Uterus (tissue), 3 donors: ENCODE measurements at regions not wholly inside any gene's neighbourhood (a gene's known extent, or its start where the extent isn't known, plus 50 kb on each side); places are given as distances from the start of the nearest gene placed in this dataset.

ENCODE experiments used
- DNase-seq, 2 donors: peaks; one replicate each; pipeline ENCODE4 v3.0.0-alpha.2; 2019 to 2020
- H3K27ac ChIP-seq, 2 donors: fragments of 200-600 bp; sonication (generic); 1 replicate in 1 of 2; 2 replicates in 1 of 2; pipeline ENCODE4 v1.5.1; 2016 to 2018
- H3K27me3 ChIP-seq, 2 donors: fragments of 200-600 bp; sonication (generic); one replicate each; pipeline ENCODE4 v1.5.1; 2018 to 2019; ENCODE audit warnings: control low read depth in 1 of 2
- H3K36me3 ChIP-seq, 2 donors: fragments of 200-600 bp; sonication (generic); one replicate each; pipeline ENCODE4 v1.5.1; 2019; ENCODE audit warnings: control low read depth in 1 of 2
- H3K4me1 ChIP-seq, 2 donors: fragments of 200-600 bp; sonication (generic); one replicate each; pipeline ENCODE4 v1.5.1; 2018 to 2019; ENCODE audit warnings: control low read depth in 1 of 2
- H3K4me3 ChIP-seq, 2 donors: fragments of 200-600 bp; sonication (generic); 1 replicate in 1 of 2; 2 replicates in 1 of 2; pipeline ENCODE4 v1.5.1; 2018 to 2019; ENCODE audit warnings: mild to moderate bottlenecking in 1 of 2
- H3K9me3 ChIP-seq, 2 donors: fragments of 200-600 bp; sonication (generic); one replicate each; pipeline ENCODE4 v1.5.1; 2019; ENCODE audit warnings: control low read depth in 1 of 2
- CTCF ChIP-seq, 4 experiments: fragments of 200-600 bp in 2 of 4; fragments of 450-650 bp in 2 of 4; sonication (generic) in 2 of 4; IDR thresholded peaks; one replicate each; pipeline ENCODE4 v1.5.1; 2016 to 2019; ENCODE audit warnings: antibody characterized with exemption in 4 of 4, mild to moderate bottlenecking in 2 of 4, moderate library complexity in 1 of 4
- POLR2A ChIP-seq, 2 donors: fragments of 450-650 bp; IDR thresholded peaks; one replicate each; pipeline ENCODE4 v1.6.1; 2016; ENCODE audit warnings: antibody characterized with exemption in 2 of 2, mild to moderate bottlenecking in 1 of 2, moderate library complexity in 1 of 2
- intact Hi-C: fragments of 100-400 bp; cut with DNase I; formaldehyde crosslinking; loops from one replicate; pipeline ENCODE4 v1.15.1; 2023; ENCODE audit warnings: low total_unique reads
- donor health status: DM: yes; HTN: yes; CAD: no.

GRCh38 chr1:106502659-106503058 is 553.8 kb upstream of the PRMT6 start:
- no peak overlapping the region for H3K4me3 ChIP-seq
- TF ChIP-seq POLR2A (IDR thresholded peaks at IDR 0.05) (no peak), CTCF (IDR thresholded peaks at IDR 0.05) (no peak)
- DNase-seq: no peak
- no peaks in the 10 kb centered on the region for H3K27me3 ChIP-seq
- no peaks in the 10 kb centered on the region for H3K36me3 ChIP-seq
- H3K27ac ChIP-seq: no peak overlapping the region
- H3K4me1 ChIP-seq: no peaks in the 10 kb centered on the region
- intact Hi-C loops: no loop called here
- H3K9me3 ChIP-seq: no peaks in the 10 kb centered on the region

- no peak overlapping the region for H3K27ac ChIP-seq
- H3K36me3 ChIP-seq: no peaks in the 10 kb centered on the region
- TF ChIP-seq POLR2A (IDR thresholded peaks at IDR 0.05) (no peak), CTCF (IDR thresholded peaks at IDR 0.05) (no peak)
- no peak overlapping the region for H3K4me3 ChIP-seq
- intact Hi-C loops: no loop called here
- no peak for DNase-seq
- H3K9me3 ChIP-seq: no peaks in the 10 kb centered on the region
- no peaks in the 10 kb centered on the region for H3K27me3 ChIP-seq
- H3K4me1 ChIP-seq: no peaks in the 10 kb centered on the region
Measured at GRCh38 chr1:106515375-106515774, 541.1 kb upstream of the PRMT6 start.

GRCh38 chr1:106517224-106517623 is 539.2 kb upstream of the PRMT6 start:
- H3K4me1 ChIP-seq: no peaks in the 10 kb centered on the region
- DNase-seq: no peak
- no peak overlapping the region for H3K27ac ChIP-seq
- H3K36me3 ChIP-seq: no peaks in the 10 kb centered on the region
- H3K27me3 ChIP-seq: no peaks in the 10 kb centered on the region
- no peaks in the 10 kb centered on the region for H3K9me3 ChIP-seq
- intact Hi-C loops: no loop called here
- TF ChIP-seq POLR2A (IDR thresholded peaks at IDR 0.05): no peak
- TF ChIP-seq CTCF (IDR thresholded peaks at IDR 0.05): no peak
- no peak overlapping the region for H3K4me3 ChIP-seq

- intact Hi-C loops: no loop called here
- no peaks in the 10 kb centered on the region for H3K9me3 ChIP-seq
- H3K4me1 ChIP-seq: no peaks in the 10 kb centered on the region
- peaks cover 0 to 3% of the 10 kb centered on the region in 2 donors for H3K27me3 ChIP-seq
- peaks cover 0 to 5% of the 10 kb centered on the region in 2 donors for H3K36me3 ChIP-seq
- no peak for TF ChIP-seq CTCF (IDR thresholded peaks at IDR 0.05)
- no peak for TF ChIP-seq POLR2A (IDR thresholded peaks at IDR 0.05)
- H3K4me3 ChIP-seq: no peak overlapping the region
- H3K27ac ChIP-seq: no peak overlapping the region
- no peak for DNase-seq
Measured at GRCh38 chr1:106523497-106523896, 533.0 kb upstream of the PRMT6 start.

GRCh38 chr1:106524631-106525030 is 531.8 kb upstream of the PRMT6 start:
- no peaks in the 10 kb centered on the region for H3K4me1 ChIP-seq
- H3K27ac ChIP-seq: no peak overlapping the region
- H3K4me3 ChIP-seq: no peak overlapping the region
- TF ChIP-seq POLR2A (IDR thresholded peaks at IDR 0.05): no peak
- TF ChIP-seq CTCF (IDR thresholded peaks at IDR 0.05): no peak
- no peaks in the 10 kb centered on the region for H3K9me3 ChIP-seq
- peaks cover 0 to 5% of the 10 kb centered on the region in 2 donors for H3K36me3 ChIP-seq
- no peak for DNase-seq
- H3K27me3 ChIP-seq: peaks cover 0 to 3% of the 10 kb centered on the region in 2 donors
- intact Hi-C loops: no loop called here
